22Rv1 (cell line): ENCODE measurements at regions not wholly inside any gene's neighbourhood (a gene's known extent, or its start where the extent isn't known, plus 50 kb on each side); places are given as distances from the start of the nearest gene placed in this dataset.

Source experiments
- CTCF ChIP-seq: fragments of 450-650 bp; IDR thresholded peaks from 2 replicates; pipeline ENCODE4 v1.5.1; 2017; ENCODE audit warnings: mild to moderate bottlenecking
- ZFX ChIP-seq: fragments of 450-650 bp; IDR thresholded peaks from 2 replicates; pipeline ENCODE4 v1.6.1; 2017; ENCODE audit warnings: antibody characterized with exemption, borderline replicate concordance

- TF ChIP-seq CTCF, result no peak
- no peak for TF ChIP-seq ZFX
These were observed 1147.5 kb downstream of the DIAPH3 start for GRCh38 chr13:59016250-59016649.
